ENCODE measurements at regions not wholly inside any gene's neighbourhood (a gene's known extent, or its start where the extent isn't known, plus 50 kb on each side); places are given as distances from the start of the nearest gene placed in this dataset.

- TF ChIP-seq ZNF549 (tag by site-specific recombination; IDR thresholded peaks at IDR 0.05) = no peak
- no peak for TF ChIP-seq TRIM28 (IDR thresholded peaks at IDR 0.05; ENCODE audit: borderline replicate concordance, low read length)
- TF ChIP-seq ZNF510 (tag by site-specific recombination; IDR thresholded peaks at IDR 0.05; ENCODE audit: insufficient replicate concordance) = no peak
- TF ChIP-seq KLF8 (tag by site-specific recombination; IDR thresholded peaks at IDR 0.05) = no peak
- no peak for TF ChIP-seq ZIC2 (tag by site-specific recombination; IDR thresholded peaks at IDR 0.05)
These were observed 350.4 kb upstream of the FOXK1 start (continued) for GRCh38 chr7:4331711-4332110.

GRCh38 chr7:4338556-4338955 is 343.5 kb upstream of the FOXK1 start:
- POLR2A ChIA-PET = no interaction called here

DNA sequence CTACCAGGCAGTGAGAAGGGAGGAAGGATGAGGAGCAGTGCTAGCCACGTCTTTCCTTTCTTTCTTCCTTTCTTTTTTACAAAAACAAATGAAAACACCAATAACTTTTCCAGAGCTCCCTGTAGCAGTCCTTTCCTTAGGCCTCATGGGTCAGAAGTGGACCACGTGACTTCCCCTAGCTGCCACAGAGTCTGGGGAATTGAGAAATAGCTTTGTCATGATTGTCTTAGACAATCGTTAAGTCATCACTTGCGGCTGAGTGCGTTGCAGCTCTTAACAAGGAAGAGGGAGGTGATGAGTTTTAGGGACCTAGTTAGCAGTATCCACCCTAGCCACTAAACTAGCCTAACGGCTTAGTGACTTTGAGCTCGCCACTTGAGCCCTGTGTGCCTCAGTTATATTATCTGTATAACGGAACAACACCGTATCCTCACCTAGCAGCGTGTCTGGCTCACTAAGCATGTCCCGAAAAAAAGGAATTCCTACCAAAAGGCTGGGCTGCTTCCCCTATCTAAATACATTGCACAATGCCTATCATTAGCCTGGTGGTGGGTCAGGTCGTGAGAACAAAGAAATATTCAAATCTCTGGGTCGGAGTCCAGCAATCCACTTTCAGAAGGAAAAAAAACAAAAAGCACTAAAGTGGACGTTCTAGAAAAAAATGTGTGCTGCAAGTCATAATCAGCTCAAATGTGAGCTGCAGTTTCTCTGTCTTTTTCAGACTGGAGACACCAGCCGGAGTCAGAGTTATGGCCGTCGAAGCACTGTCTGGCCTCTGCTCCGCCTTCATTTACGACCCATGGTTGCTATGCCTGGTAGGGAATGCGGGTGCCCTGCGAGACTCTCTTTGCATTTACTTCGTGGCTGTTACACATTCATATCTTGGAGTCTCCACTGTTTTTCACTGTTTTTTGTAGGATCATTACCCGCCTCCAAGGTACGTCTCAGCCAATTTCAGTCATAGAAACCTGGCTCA is 338.5 kb upstream of the FOXK1 start:
- CTCF ChIA-PET = interaction anchor here (1.1 kb wide), 1 partner anchor 15 kb away, joined by 3 read pairs; no protein-coding TSS in a partner anchor
- H3K27ac ChIP-seq (ENCODE audit: extremely low read depth, low read depth, low read length) = no peak overlapping the region
- no peaks in the 10 kb centered on the region for H3K4me1 ChIP-seq (ENCODE audit: control insufficient read depth, insufficient read depth, low read length)
- no peaks in the 10 kb centered on the region for H3K36me3 ChIP-seq (ENCODE audit: control insufficient read depth in 2 of 2, insufficient read depth in 1 of 2, low read length in 2 of 2)
- H3K4me3 ChIP-seq (ENCODE audit: low read depth, low read length) = no peak overlapping the region
- H3K9me3 ChIP-seq (ENCODE audit: control insufficient read depth, insufficient read depth, low read depth, low read length) = no peaks in the 10 kb centered on the region
- TF ChIP-seq ZNF350 (tag by site-specific recombination; IDR thresholded peaks at IDR 0.05) = no peak
- TF ChIP-seq, protein P1, sequence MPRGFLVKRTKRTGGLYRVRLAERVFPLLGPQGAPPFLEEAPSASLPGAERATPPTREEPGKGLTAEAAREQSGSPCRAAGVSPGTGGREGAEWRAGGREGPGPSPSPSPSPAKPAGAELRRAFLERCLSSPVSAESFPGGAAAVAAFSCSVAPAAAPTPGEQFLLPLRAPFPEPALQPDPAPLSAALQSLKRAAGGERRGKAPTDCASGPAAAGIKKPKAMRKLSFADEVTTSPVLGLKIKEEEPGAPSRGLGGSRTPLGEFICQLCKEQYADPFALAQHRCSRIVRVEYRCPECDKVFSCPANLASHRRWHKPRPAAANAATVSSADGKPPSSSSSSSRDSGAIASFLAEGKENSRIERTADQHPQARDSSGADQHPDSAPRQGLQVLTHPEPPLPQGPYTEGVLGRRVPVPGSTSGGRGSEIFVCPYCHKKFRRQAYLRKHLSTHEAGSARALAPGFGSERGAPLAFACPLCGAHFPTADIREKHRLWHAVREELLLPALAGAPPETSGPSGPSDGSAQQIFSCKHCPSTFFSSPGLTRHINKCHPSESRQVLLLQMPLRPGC (tag by site-specific recombination; IDR thresholded peaks at IDR 0.05) = no peak
- TF ChIP-seq, protein P2, sequence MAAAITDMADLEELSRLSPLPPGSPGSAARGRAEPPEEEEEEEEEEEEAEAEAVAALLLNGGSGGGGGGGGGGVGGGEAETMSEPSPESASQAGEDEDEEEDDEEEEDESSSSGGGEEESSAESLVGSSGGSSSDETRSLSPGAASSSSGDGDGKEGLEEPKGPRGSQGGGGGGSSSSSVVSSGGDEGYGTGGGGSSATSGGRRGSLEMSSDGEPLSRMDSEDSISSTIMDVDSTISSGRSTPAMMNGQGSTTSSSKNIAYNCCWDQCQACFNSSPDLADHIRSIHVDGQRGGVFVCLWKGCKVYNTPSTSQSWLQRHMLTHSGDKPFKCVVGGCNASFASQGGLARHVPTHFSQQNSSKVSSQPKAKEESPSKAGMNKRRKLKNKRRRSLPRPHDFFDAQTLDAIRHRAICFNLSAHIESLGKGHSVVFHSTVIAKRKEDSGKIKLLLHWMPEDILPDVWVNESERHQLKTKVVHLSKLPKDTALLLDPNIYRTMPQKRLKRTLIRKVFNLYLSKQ (tag by site-specific recombination; IDR thresholded peaks at IDR 0.05; ENCODE audit: borderline replicate concordance) = no peak
- TF ChIP-seq ZNF768 (tag by site-specific recombination; IDR thresholded peaks at IDR 0.05) = no peak
- TF ChIP-seq, protein P3, sequence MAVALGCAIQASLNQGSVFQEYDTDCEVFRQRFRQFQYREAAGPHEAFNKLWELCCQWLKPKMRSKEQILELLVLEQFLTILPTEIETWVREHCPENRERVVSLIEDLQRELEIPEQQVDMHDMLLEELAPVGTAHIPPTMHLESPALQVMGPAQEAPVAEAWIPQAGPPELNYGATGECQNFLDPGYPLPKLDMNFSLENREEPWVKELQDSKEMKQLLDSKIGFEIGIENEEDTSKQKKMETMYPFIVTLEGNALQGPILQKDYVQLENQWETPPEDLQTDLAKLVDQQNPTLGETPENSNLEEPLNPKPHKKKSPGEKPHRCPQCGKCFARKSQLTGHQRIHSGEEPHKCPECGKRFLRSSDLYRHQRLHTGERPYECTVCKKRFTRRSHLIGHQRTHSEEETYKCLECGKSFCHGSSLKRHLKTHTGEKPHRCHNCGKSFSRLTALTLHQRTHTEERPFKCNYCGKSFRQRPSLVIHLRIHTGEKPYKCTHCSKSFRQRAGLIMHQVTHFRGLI (tag by site-specific recombination; IDR thresholded peaks at IDR 0.05) = no peak
- no peak for TF ChIP-seq OVOL3 (tag by site-specific recombination; IDR thresholded peaks at IDR 0.05)
- TF ChIP-seq ZNF521 (tag by site-specific recombination; IDR thresholded peaks at IDR 0.05) = no peak
- TF ChIP-seq ZNF146 (tag by site-specific recombination; IDR thresholded peaks at IDR 0.05) = no peak
- POLR2A ChIA-PET = no interaction called here

More at GRCh38 chr7:4338556-4338955, 343.5 kb upstream of the FOXK1 start:
- Histone ChIP-seq H3K4me1 (ENCODE audit: control insufficient read depth, insufficient read depth, low read length) (no peaks in the 10 kb centered on the region), H3K36me3 (ENCODE audit: control insufficient read depth in 2 of 2, insufficient read depth in 1 of 2, low read length in 2 of 2) (no peaks in the 10 kb centered on the region), H3K4me3 (ENCODE audit: low read depth, low read length) (no peak overlapping the region), H3K9me3 (ENCODE audit: control insufficient read depth, insufficient read depth, low read depth, low read length) (no peaks in the 10 kb centered on the region), H3K27ac (ENCODE audit: extremely low read depth, low read depth, low read length) (no peak overlapping the region)
- CTCF ChIA-PET = no interaction called here
- TF ChIP-seq, protein P4, sequence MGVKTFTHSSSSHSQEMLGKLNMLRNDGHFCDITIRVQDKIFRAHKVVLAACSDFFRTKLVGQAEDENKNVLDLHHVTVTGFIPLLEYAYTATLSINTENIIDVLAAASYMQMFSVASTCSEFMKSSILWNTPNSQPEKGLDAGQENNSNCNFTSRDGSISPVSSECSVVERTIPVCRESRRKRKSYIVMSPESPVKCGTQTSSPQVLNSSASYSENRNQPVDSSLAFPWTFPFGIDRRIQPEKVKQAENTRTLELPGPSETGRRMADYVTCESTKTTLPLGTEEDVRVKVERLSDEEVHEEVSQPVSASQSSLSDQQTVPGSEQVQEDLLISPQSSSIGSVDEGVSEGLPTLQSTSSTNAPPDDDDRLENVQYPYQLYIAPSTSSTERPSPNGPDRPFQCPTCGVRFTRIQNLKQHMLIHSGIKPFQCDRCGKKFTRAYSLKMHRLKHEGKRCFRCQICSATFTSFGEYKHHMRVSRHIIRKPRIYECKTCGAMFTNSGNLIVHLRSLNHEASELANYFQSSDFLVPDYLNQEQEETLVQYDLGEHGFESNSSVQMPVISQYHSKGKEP (tag by site-specific recombination; IDR thresholded peaks at IDR 0.05) = no peak
- no peak for TF ChIP-seq ZNF677 (tag by site-specific recombination; IDR thresholded peaks at IDR 0.05)
- TF ChIP-seq TRIM28 (IDR thresholded peaks at IDR 0.05; ENCODE audit: borderline replicate concordance, low read length) = peak; percentile 66; the same call in 1 of the 2 replicates

Data from HEK293 (cell line).